SIG-M5 treated with dmso at 0.1 percent for 504 hours (cell line): ENCODE measurements at regions not wholly inside any gene's neighbourhood (a gene's known extent, or its start where the extent isn't known, plus 50 kb on each side); places are given as distances from the start of the nearest gene placed in this dataset.

ENCODE experiments used
- DNase-seq: peaks from one replicate; lab custom pipeline; 2025; ENCODE audit not compliant: unreplicated experiment; lab: John Stamatoyannopoulos, UW

DNA sequence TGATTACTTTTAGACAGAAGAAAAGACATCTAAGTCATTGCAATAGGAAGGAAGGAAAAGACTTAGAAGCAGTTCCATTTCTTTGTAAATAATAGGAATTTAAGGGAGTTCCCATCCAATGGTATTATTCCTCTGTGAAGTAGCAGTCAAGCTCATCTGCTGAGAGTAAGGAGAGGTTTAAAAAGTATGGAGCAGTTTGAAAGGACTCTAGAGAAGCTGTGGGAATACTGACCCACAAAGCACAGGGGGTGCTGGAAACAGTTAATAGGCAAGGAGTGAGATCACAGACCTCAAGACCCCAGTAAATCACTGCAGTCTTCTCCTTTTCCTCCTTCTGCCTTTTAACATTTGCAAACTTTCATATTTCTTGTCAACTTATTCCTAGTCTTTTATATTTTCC is 428.5 kb downstream of the ADAMTS20 start:
- DNase-seq, result no peak

DNA sequence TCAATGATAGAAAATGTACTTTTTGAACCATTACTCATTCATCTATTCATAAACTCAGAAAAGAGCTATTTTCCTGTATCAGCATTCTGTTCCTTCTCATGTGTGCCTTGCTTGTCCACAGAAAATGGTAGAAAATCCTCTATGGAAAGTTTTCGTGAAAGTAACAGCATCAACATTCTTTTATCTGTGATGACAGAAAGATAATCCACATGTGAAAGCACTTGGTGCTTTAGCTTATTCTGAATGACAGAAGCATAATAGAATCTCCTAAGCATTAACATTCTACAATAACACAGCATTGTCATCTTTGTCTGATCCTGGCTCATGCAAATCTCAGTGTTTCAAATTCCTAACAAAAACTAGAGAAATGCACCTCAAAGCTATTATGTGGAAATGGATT is 431.9 kb downstream of the ADAMTS20 start:
- no peak for DNase-seq

DNA sequence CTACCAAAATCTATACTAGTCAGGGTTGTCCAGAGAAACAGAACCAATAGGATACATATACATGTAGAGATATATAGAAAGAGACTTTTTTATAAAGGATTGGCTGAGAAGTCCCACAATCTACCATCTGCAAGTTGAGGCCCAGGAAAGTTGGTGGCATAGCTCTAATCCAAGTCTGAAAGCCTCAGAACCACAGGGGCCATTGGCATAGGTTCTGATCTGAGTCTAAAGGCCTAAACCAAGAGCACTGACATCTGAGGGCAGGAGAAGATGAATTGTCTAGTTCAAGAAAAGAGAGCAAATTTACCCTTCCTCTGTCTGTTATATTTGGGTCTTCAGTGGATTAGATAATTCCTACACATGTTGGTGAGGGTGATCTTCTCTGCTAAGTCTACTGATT is 433.1 kb downstream of the ADAMTS20 start:
- no peak for DNase-seq

DNA sequence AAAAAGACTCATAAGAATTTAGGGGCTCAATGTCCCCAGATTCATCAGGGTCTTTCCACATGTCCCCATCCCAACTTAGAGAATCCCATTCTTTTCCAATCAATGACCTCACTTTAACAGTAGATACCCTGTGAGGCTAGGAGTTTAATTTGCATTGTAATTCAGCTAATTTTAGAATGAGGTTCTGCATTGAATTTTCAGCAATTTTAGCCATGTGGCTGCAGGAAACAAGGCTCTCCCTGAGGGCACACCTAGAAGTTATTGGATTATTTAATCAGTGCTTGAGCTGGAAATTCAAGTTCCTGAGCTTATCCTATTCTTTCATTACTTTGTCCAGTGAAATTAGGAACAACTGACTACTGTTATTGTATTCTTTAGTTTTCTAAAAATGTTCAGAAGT is 433.8 kb downstream of the ADAMTS20 start:
- no peak for DNase-seq

DNA sequence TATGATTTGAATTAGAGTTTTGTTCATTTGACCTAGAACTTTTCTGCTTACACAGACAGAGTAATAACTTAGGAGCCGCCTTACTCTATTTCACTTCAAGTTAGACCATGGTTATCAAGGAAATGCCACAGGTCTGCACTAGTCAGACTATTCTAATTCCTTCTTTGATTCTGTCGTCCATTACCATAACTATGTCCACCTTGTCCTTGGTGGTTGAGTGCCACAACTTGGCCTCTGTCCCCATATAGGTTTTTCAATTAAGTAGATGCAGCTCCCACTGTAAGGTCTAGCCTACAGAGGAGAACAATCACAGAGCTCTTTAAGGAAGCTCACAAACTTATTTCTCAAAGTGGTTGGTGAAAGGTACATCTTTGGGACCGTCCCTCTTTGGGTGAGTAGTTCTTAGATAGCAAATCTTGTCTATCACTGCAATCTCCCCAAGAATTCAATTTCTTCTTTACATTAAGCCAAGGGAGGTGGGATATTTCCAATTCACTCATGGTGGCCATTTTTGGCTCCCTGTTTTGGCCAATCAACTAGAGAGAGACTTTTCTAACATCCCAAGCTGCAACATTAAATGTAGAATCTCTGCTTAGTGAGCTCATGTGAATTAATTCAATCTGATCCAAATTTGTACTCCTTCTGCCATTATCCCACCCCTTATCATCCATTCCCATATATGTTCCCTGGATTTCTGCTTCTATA is 434.6 kb downstream of the ADAMTS20 start:
- DNase-seq, result no peak

DNA sequence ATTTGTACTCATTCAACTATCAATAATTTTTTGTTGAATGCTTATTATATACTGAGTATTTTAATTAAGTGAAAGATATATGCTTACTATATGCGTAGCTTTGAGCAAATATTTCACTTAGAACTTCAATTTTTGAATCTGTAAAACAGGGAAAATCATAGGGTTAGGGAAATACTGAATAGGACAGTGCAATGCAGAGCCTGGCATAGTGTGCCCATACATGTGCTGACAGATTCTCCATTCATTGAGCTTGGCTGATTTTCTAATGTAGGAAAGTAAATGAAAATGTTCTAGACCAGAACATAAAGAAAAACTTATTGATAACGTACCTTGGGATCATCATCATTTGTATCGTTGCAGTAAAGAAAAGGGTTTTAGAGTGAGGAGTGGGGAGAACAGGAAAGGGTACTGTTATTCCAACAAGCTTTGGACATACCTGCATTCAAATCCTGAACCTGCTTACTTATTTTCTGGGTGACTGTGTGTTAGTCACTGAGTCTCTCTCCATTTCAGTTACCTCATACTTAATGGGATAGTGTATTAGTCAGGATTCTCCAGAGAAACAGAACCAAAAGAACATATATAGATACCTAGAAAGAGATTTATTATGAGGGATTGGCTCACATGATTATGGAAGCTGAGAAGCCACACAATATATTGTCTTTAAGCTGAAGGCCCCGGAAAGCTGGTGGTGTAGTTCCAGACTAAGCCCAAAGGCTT is 436.4 kb downstream of the ADAMTS20 start:
- DNase-seq, result no peak

DNA sequence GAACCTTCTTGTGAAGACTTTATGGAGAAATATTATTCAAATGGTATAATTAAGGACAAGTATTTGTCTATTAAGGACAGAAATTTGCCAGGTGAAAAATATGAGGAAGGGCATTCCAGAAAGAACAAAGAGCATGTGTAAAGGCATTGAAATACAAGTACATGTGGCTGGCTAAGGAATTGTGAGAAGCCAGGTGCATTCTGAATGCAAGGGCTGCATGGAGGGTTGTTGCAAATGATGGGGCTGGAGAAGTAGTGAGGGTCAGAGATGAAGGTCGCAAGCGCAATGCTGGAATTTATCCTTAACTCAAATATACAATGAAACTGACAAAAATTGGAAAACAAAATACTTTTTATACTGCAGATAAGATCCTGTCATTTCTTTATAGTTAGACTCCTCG is 437.7 kb downstream of the ADAMTS20 start:
- DNase-seq, result no peak

DNA sequence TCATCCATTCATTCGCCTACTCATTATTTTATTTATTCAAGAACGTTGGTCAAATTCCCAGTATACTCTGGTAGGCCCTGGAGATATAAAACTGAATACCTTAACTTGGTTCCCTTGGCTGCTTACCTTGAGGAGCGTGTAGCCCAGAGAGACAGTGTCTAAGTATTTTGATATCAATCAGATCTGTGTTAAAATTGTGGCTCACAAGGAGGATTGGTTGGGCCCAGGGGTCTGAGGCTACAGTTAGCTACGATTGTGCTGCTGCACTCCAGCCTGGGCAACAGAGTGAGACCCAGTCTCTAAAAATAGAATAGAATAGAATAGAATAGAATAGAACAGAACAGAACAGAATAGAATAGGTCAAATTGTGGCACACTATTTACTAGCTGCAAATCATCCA is 438.4 kb downstream of the ADAMTS20 start:
- no peak for DNase-seq

DNA sequence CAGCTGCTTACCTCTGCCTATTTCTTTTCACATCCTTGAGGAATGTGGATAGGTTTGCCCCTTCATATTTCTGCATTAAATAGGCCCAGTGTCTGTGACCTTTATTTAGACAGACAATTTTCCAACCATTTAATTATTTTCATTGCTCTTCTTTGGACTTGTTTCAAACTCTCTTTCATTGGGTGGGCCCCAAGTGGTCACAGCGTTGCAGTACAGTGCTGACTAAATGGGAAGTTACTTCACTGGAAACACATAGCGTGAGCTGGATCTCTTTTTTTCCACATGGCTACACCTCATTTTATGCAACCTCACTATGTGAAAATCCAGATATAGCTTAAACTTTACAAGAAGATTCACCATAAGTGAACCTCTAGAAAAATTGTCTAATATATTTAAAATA is 438.9 kb downstream of the ADAMTS20 start:
- peak; percentile 15 for DNase-seq

DNA sequence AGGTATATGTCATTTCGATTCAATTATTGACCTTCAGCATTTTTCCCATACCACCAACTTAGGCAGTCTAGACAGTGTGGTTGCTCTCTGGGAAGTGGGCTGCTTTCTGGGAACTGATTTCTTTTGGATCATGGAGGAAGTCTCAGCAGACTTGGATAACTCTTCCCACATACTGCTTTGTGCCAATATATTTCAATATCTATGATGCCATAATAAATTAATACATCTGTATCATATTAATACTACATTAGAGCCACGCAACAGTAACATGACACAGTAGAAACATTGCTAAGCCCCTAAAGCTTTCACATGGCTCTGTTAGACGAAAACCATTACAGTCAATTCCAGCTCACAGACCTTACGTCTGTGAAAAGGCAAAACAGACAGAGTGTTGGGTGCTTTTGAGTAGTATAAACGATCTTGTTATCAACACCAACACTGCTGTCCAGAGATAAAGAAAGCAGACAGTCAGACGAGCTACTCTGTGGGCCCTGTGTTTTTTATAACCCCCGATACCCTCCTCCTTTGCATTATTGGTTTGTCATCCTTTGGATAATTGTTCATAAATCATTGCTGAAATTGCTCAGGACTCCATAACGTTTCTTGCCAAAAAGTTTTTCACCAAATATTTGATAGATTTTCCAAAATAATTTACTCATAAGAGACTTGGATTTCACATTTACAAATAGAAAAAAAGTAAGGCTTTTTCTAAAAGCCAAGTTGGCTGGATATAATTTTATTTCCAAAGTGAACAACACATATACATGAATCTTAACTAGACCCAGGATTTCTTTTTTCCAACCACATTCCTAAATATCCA is 439.7 kb downstream of the ADAMTS20 start:
- DNase-seq, result no peak

DNA sequence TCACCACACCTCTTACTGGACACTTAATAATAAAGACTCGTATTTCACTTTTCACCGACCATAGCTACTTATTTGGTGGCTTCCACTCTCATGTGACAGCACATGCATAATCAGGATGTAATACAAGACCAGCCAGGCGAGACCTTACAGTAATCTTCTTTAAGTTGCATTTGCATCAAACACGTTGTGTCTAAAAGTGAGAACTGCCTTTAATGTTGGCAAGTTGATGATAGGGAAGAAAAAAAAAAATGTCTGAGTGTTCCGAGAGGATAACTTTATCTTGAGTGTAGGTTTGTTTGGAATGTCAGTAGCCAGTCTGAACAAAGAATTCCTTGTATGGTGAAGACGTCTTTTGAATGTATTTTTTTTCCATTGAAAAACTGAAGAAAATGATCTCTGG is 440.4 kb downstream of the ADAMTS20 start:
- DNase-seq, result no peak

DNA sequence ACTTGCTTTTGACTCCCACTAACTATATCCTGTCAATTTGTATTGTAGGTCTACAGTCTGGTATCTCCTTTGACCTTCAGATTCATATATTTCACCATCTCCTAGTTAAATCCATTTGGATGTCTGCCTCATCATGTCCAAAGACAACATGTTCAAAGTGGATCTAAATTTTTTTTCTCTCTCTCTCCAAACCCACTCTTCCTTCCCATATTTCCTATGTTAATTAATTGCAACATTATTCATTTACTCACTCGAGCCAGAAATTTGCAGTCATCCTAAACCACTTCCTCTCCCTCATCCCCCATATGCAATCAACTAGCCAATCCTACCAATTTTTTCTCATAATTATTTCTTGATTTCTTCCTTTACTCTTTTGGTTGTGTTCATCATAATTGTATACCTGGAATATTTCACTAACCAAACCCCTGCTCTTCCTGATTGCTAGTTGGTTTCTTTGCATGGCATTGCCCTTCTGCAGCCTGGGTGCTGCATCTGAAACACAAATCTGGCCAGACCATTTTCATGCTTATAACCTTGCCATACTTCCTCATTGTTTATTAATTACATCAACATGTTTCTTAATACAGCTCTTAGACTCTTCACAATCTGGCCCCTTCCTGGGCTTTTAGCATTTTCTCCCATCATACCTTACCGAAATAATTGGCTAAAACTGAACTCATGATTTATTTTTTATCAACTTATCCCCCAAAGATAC is 442.2 kb downstream of the ADAMTS20 start:
- DNase-seq, result no peak

DNA sequence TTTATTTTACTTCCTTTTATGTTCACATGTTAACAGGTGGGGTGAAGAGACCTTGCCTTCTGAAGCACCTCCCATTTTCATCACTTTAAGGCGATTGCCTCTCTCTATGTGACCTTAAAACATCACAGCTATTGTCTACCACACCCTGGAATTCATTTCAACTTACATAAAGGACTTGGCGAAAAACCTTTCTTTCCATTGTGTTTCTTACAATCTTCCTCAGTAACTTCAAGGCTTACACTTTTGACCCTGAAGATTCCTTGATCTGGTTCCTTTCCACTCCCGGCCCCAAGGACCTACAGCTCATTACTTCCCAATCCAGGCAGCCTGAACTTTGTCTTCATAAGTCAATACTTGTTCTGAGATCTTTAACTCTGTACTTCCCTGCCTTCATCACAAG is 443.3 kb downstream of the ADAMTS20 start:
- DNase-seq, result no peak

DNA sequence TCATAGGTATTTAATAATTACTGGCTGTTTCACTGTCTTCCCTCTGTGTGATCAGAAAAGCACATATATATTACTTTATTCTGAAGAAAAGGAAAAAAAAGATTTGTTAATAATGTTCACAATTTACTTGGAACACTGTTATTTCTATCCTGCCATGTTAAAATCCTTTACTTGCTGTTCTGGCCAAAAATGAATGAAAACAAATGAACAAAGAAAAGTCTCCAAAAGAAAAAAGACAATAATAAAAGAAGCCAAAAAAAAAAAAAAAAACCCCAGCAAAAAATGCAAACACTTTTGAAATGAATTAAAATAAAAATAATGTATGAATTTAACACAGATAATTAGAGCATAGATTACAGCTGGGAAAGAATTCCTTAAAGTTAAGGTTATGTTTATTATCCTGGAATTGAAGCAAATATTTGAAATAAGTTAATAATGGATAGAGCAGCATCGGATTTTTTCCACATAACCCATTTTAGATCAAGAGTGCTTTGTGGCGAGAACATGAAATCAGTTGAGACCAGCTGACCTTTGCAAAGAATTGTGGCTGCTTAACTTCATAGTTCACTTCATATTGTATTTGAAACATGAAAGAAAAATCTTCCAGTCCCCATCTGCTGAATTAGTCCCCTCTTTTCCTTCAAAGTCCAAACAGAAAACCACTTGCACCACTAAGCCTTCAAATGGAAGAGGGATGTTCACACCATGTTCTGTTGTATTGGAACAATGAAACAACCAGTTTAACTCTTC is 444.8 kb downstream of the ADAMTS20 start:
- DNase-seq, result no peak

DNA sequence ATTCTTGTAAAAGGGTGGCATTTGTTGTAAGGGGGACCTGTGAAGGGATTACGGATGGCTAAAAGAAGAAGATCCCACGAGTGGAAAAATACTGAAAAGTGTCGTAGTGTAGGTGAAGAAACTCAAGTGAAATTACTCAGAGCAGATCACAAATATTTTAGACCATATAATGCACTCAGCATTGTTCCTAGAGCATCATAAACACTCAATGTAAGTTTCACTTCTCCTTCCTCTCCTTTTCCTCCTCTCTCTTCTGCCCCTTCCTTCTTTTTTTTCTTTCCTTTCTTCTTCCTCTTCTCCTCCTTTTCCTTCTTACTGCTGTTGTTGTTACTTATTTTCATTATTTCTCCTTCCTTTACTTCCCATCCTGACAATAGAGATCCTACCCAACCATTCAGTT is 445.6 kb downstream of the ADAMTS20 start:
- peak; percentile 14 for DNase-seq

DNA sequence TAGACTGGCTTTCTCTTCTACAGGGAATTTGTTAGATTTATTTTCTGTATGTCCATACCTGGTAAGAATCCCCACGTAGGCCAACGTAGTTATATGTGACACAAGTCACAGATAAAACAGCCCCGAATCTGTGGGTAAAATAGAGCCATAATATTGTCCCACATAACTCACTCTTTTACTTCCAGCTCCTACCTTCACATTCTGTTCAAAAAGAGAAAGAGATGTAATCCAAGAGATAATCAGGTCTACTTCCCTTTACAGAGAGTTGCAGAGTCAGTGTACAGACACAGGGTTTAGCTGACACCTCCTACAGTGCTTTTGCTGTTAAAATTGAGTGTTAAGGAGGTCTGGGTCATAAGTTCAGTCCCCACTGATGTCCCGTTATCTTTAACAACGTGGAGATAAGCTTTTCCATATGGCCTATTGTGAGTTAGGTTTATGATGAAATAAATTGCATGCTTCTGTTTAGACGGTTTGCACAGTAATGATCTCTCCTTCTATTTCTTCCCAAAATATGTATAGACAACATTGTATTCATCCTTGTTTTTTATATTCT is 446.5 kb downstream of the ADAMTS20 start:
- DNase-seq, result no peak

DNA sequence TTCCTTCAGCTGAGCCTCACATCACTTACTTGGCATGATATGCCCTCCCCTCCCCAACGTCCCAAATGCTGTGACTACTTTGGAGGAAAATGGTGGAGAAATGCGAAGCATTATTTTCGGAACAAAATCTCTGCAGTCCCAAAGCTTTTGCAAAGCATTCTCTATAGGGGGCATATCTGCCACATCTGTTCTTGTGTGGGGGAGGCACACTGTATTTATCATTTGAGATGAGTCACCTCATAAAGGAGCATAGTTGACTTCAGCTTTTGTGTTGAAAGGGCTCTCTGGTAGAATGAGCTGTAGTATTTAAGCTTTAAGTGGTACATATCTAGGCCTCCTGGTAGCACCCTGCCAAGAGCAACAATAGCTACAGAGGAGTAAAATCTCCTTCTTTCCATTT is 447.5 kb downstream of the ADAMTS20 start:
- DNase-seq, result no peak

DNA sequence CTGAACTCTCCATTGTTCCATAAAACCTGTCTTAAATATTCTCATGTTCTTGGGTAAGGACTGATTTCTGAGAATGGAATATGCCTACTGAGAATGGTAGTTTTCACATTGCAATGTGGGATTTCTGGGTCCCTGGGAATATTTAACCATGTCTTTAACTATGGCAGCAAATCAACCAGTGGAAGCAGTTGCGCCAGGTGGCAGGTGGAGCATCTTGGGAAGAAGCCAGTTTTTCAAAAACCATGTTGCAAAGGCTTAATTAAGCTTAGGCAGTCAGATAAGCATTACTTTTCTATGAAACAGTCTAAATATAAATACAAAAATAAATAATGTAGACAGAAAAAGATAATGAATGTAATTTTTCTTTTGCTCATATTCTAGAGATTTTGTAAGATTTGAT is 448.1 kb downstream of the ADAMTS20 start:
- DNase-seq, result no peak

DNA sequence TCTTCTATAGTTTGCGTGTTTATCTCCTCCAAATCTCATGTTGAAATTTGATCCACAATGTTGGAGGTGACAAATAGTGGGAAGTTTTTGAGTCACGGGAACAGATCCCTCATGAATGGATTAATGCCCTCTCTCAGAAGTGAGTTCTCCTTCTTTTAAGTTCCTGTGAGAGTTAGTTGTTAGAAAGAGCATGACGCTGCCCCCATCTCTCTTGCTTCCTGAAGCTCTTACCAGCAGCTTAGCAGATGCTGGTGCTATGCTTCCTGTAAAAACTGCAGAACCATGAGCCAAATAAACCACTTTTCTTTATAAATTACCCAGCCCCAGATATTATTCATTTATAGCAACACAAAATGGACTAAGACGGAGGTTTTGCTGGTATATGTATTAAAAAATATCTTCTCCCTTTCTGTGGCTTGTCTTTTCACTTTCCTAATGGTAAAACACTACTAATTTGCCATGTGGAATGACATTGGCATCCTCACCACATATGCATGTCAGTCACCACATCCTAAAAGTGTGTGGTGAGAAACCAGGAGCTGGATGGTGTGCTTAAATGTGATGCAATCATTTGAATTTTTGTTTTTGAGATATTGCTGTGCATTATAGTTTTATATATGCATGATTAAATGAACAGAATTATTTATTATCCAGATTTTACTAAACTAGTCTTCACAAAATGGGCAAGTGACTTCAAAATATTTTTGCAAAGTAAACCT is 449.3 kb downstream of the ADAMTS20 start:
- no peak for DNase-seq

DNA sequence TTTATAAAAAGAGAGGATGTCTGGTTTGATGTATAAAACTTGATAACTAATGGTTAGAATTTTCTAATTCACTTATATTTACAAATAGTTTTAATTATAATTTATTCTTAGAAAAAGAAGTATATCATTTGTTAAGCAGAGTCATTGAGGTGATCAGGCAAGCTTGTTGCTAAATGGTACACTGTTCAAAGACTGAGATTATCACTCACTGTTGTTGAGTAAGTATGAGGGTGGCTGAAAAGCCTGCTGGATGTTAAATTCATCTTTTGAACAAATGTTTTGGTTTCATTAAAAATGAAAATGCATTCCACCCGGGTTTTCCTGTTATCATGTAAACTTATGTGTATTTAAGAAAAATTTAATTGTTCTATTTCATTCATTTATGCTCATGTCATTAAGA is 451.8 kb downstream of the ADAMTS20 start:
- DNase-seq, result no peak
